Subcutaneous abdominal adipose tissue (tissue), 5 donors: ENCODE measurements at regions not wholly inside any gene's neighbourhood (a gene's known extent, or its start where the extent isn't known, plus 50 kb on each side); places are given as distances from the start of the nearest gene placed in this dataset.
"Not testable (repeated sequence)": the region's sequence is repeated elsewhere in the genome, so short reads cannot be mapped to it uniquely, and the experiment has no call there.

Experiments used
- H3K27ac ChIP-seq: one replicate; pipeline ENCODE4 v1.7.0; 2013; ENCODE audit warnings: low read depth, mild to moderate bottlenecking, inconsistent platforms, low read length, moderate library complexity
- H3K27me3 ChIP-seq, 5 donors: one replicate each; pipeline ENCODE4 v1.7.0; 2013; ENCODE audit warnings: low read length in 5 of 5, inconsistent platforms in 1 of 5; ENCODE audit not compliant: control insufficient read depth in 5 of 5, insufficient read depth in 4 of 5
- H3K36me3 ChIP-seq, 5 donors: one replicate each; pipeline ENCODE4 v1.7.0; 2013; ENCODE audit warnings: low read length in 5 of 5; ENCODE audit not compliant: control insufficient read depth in 5 of 5, insufficient read depth in 5 of 5
- H3K4me1 ChIP-seq, 5 donors: one replicate each; pipeline ENCODE4 v1.7.0; 2013; ENCODE audit warnings: low read length in 5 of 5, mild to moderate bottlenecking in 3 of 5, moderate library complexity in 1 of 5; ENCODE audit not compliant: control insufficient read depth in 5 of 5, insufficient read depth in 5 of 5
- H3K4me3 ChIP-seq, 5 donors: one replicate each; pipeline ENCODE4 v1.7.0; 2013; ENCODE audit warnings: low read length in 5 of 5, low read depth in 1 of 5
- H3K9ac ChIP-seq, 5 donors: one replicate each; pipeline ENCODE4 v1.7.0; 2013; ENCODE audit warnings: low read length in 5 of 5, mild to moderate bottlenecking in 4 of 5, moderate library complexity in 3 of 5
- H3K9me3 ChIP-seq, 5 donors: one replicate each; pipeline ENCODE4 v1.7.0; 2013; ENCODE audit warnings: low read length in 5 of 5; ENCODE audit not compliant: control insufficient read depth in 5 of 5
- donor health status: healthy.
- donor health status: healthy.
- donor health status: healthy.
- donor health status: healthy.
- donor health status: healthy.

- peaks cover 0 to 3% (median 0%) of the 10 kb centered on the region in 5 donors for H3K27me3 ChIP-seq
- no peak overlapping the region for H3K27ac ChIP-seq
- peaks cover 0 to 10% (median 4%) of the 10 kb centered on the region in 5 donors for H3K4me1 ChIP-seq
- peaks cover 0 to 9% (median 0%) of the 10 kb centered on the region in 5 donors for H3K9me3 ChIP-seq
- no peaks in the 10 kb centered on the region for H3K36me3 ChIP-seq
- no peak overlapping the region for H3K9ac ChIP-seq
- no peak overlapping the region for H3K4me3 ChIP-seq
These were observed 67.5 kb upstream of the RGPD5 start for GRCh38 chr2:109726379-109727270.

- Histone ChIP-seq H3K9ac (no peak overlapping the region), H3K27ac (no peak overlapping the region), H3K4me1 (peaks cover 0 to 10% (median 4%) of the 10 kb centered on the region in 5 donors), H3K9me3 (peaks cover 0 to 9% (median 0%) of the 10 kb centered on the region in 5 donors), H3K4me3 (no peak overlapping the region), H3K27me3 (peaks cover 0 to 3% (median 0%) of the 10 kb centered on the region in 5 donors), H3K36me3 (no peaks in the 10 kb centered on the region)
These were observed 66.1 kb upstream of the RGPD5 start for GRCh38 chr2:109727929-109728447.

- not testable (repeated sequence) for H3K27me3 ChIP-seq, H3K27ac ChIP-seq, H3K9me3 ChIP-seq, H3K9ac ChIP-seq, H3K4me3 ChIP-seq, H3K4me1 ChIP-seq, H3K36me3 ChIP-seq
These were observed 60.4 kb upstream of the RGPD5 start for GRCh38 chr2:109733746-109734145.

- H3K36me3 ChIP-seq = no peaks in the 10 kb centered on the region
- no peak overlapping the region for H3K9ac ChIP-seq
- H3K27me3 ChIP-seq = no peaks in the 10 kb centered on the region
- peaks cover 0 to 6% (median 0%) of the 10 kb centered on the region in 5 donors for H3K4me1 ChIP-seq
- no peaks in the 10 kb centered on the region for H3K9me3 ChIP-seq
- H3K4me3 ChIP-seq = no peak overlapping the region
- no peak overlapping the region for H3K27ac ChIP-seq
These were observed 57.8 kb upstream of the RGPD5 start for GRCh38 chr2:109736177-109736827.
